Neutrophil (primary cell): ENCODE measurements at regions not wholly inside any gene's neighbourhood (a gene's known extent, or its start where the extent isn't known, plus 50 kb on each side); places are given as distances from the start of the nearest gene placed in this dataset.
"Not testable (repeated sequence)": the region's sequence is repeated elsewhere in the genome, so short reads cannot be mapped to it uniquely, and the experiment has no call there.

ENCODE experiments used
- H3K27ac ChIP-seq: fragments of 200-600 bp; sonication (generic); 2 replicates; pipeline ENCODE4 v1.5.1; 2016; ENCODE audit warnings: mild to moderate bottlenecking, moderate library complexity
- H3K27me3 ChIP-seq: fragments of 200-600 bp; sonication (generic); 2 replicates; pipeline ENCODE4 v1.6.0; 2016; ENCODE audit warnings: mild to moderate bottlenecking
- H3K36me3 ChIP-seq: fragments of 200-600 bp; sonication (generic); 2 replicates; pipeline ENCODE4 v1.5.1; 2017
- H3K4me1 ChIP-seq, 2 experiments: fragments of 200-600 bp in 1 of 2; sonication (generic) in 1 of 2; 1 replicate in 1 of 2; 2 replicates in 1 of 2; pipeline versions ENCODE4 v1.5.1 to v1.6.1; 2013 to 2016; ENCODE audit warnings: low read depth in 1 of 2, low read length in 1 of 2, mild to moderate bottlenecking in 1 of 2, moderate library complexity in 1 of 2; ENCODE audit not compliant: control insufficient read depth in 1 of 2, insufficient read depth in 1 of 2
- H3K4me3 ChIP-seq, 2 experiments: fragments of 200-600 bp in 1 of 2; sonication (generic) in 1 of 2; 1 replicate in 1 of 2; 2 replicates in 1 of 2; pipeline ENCODE4 v1.5.1; 2013 to 2016; ENCODE audit warnings: low read depth in 1 of 2, low read length in 1 of 2, mild to moderate bottlenecking in 1 of 2, moderate library complexity in 1 of 2
- H3K9me3 ChIP-seq: fragments of 200-600 bp; sonication (generic); 2 replicates; pipeline ENCODE4 v1.5.1; 2016
- TF ChIP-seq, protein P1 (sequence below): fragments of 200-600 bp; sonication (generic); IDR thresholded peaks from 2 replicates; pipeline ENCODE4 v1.5.1; 2016; ENCODE audit warnings: antibody characterized with exemption

DNA sequence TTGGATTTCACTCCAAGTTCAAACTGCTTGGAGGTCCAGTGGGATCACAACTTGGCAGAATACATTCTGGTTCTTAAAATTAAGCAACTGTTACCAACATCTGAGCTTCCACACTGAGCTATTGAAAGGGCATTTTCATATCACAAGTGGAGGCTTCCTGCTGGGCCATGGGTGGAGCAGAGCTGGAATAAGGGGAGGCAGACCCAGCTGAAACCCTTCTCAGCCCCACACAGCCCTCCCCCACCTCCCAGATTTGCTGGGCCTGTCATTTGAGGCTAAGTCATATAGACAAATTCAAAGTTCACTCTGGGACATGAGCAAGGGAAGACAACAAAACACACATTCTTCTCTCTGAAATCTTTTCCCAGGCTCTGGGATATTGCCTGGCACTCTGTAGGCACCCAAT lies 79.9 kb downstream of the ACTL7B start:
- Histone ChIP-seq H3K36me3 (no peaks in the 10 kb centered on the region), H3K4me1 (peaks cover 0 to 6% of the 10 kb centered on the region in 2 experiments), H3K27me3 (no peaks in the 10 kb centered on the region), H3K27ac (no peak overlapping the region), H3K9me3 (no peaks in the 10 kb centered on the region), H3K4me3 (no peak overlapping the region)
- TF ChIP-seq, protein P1, sequence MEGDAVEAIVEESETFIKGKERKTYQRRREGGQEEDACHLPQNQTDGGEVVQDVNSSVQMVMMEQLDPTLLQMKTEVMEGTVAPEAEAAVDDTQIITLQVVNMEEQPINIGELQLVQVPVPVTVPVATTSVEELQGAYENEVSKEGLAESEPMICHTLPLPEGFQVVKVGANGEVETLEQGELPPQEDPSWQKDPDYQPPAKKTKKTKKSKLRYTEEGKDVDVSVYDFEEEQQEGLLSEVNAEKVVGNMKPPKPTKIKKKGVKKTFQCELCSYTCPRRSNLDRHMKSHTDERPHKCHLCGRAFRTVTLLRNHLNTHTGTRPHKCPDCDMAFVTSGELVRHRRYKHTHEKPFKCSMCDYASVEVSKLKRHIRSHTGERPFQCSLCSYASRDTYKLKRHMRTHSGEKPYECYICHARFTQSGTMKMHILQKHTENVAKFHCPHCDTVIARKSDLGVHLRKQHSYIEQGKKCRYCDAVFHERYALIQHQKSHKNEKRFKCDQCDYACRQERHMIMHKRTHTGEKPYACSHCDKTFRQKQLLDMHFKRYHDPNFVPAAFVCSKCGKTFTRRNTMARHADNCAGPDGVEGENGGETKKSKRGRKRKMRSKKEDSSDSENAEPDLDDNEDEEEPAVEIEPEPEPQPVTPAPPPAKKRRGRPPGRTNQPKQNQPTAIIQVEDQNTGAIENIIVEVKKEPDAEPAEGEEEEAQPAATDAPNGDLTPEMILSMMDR: no peak

DNA sequence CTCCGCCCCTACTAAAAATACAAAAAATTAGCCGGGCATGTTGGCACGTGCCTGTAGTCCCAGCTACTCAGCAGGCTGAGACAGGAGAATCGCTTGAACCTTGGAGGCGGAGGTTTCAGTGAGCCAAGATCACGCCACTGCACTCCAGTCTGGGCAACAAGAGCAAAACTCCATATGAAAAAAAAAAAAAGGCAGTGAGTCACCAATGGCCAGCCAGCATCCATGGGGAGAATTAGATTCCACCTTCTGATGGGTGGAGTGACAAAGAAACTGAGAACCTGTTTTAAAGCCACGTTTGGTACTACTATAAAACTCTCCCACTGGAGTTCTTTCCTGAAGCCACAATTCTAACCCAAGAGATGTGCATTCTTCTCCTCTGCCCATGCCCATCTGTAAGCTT lies 81.7 kb downstream of the ACTL7B start:
- not testable (repeated sequence) for H3K27ac ChIP-seq, H3K4me3 ChIP-seq, H3K36me3 ChIP-seq, H3K27me3 ChIP-seq, H3K4me1 ChIP-seq, H3K9me3 ChIP-seq

DNA sequence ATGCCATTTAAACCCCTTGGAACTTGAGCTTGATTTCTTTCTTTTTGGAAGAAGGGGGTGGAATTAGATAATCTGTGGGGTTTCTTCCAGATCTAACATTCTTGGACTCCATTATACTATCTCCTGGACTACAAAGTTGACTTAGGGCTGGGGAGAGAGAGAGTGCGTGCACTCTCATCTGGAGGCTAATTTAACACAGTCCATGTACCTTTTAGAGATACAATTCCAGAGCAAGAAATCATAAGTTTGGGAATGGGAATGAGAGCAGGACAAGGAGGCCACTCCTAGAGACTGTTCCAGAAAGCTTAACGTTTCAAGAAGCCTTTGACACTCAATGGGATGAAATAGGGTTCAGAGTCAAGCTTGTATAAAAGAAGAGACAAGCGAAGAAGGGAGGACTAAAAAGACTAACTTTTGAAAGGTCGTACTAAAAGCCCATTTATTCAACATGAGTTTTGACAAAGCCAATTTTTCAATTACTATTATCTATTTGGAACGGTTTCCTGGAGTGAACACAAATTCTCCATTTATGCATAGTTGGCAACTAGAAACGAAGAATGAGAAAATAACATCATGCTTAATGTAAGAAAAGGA lies 83.4 kb downstream of the ACTL7B start:
- H3K4me1 ChIP-seq: no peaks in the 10 kb centered on the region
- no peaks in the 10 kb centered on the region for H3K9me3 ChIP-seq
- H3K4me3 ChIP-seq: no peak overlapping the region
- H3K36me3 ChIP-seq: no peaks in the 10 kb centered on the region
- TF ChIP-seq, protein P1: no peak
- H3K27ac ChIP-seq: no peak overlapping the region
- no peaks in the 10 kb centered on the region for H3K27me3 ChIP-seq

DNA sequence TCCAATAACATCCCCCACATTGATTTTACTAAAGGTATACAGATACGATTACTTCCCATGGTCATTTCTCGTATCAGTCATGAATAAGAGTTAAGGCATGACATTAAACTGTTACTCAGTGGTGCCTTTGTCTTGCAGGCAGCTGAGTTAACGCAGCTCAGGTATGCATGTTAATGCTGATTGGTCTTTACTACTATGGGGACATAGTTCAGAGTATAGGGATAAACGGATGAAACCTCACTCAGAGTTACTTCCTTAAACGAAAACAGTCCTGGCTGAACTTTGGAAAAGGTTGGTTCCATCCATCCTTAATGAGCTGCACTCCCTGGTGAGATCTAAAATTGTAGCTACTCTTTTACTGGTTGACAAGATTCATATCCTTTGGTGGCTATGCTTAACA lies 87.0 kb downstream of the ACTL7B start:
- no peak overlapping the region for H3K4me3 ChIP-seq
- no peaks in the 10 kb centered on the region for H3K9me3 ChIP-seq
- no peak overlapping the region for H3K27ac ChIP-seq
- H3K27me3 ChIP-seq: no peaks in the 10 kb centered on the region
- TF ChIP-seq, protein P1: no peak
- no peaks in the 10 kb centered on the region for H3K4me1 ChIP-seq
- no peaks in the 10 kb centered on the region for H3K36me3 ChIP-seq

DNA sequence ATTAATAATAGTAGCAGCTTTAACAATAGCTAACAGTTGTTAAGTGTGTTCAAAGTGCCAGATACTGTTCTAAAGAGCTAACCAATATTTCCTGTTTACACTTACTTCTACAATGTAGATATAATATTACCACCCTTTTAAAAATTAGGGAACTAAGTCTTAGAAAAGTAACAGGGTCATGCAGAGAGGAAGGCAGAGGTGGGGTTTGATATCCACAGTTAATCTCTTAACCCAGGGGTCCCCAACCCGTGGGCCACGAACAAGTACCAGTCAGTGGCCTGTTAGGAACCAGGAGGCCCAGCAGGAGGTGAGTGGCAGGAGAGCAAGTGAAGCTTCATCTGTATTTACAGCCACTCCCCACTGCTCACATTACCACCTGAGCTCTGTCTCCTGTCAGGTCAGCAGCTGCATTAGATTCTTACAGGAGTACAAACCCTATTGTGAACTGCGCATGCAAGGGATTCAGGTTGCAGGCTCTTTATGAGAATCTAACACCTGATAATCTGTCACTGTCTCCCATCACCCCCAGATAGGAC lies 89.1 kb downstream of the ACTL7B start:
- Histone ChIP-seq H3K27ac (no peak overlapping the region), H3K4me1 (peaks cover 0 to 4% of the 10 kb centered on the region in 2 experiments), H3K27me3 (no peaks in the 10 kb centered on the region), H3K36me3 (no peaks in the 10 kb centered on the region), H3K4me3 (no peak overlapping the region), H3K9me3 (no peaks in the 10 kb centered on the region)
- TF ChIP-seq, protein P1: no peak

DNA sequence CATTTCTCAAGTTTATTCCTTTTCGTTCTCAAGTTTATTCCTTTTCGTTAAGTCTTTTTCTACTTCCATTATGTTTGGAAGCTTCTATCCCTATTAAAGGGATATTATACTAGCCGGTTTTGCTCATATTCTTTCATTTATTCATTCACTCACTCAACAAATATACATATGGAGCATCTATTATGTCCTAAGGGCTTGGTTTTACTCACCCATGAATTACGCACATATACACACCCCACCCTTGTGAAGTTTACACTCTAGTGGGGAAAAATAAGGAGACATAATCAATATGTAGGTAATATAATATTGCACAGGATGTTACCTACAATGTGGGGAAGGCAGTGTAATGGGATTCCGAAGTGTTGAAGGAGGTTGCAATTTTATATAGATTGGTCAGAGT lies 90.5 kb downstream of the ACTL7B start:
- Histone ChIP-seq H3K9me3 (no peaks in the 10 kb centered on the region), H3K36me3 (no peaks in the 10 kb centered on the region)

More for the DNA sequence above, 90.5 kb downstream of the ACTL7B start:
- TF ChIP-seq, protein P1: no peak
- H3K27ac ChIP-seq: no peak overlapping the region
- no peaks in the 10 kb centered on the region for H3K27me3 ChIP-seq
- peaks cover 0 to 6% of the 10 kb centered on the region in 2 experiments for H3K4me1 ChIP-seq
- no peak overlapping the region for H3K4me3 ChIP-seq
